Stimulated activated CD4-positive, alpha-beta T cell treated with anti-CD3 and anti-CD28 coated beads, Interleukin-4, amount 100 ng/mL, for 4 hours (primary cell): ENCODE measurements at regions not wholly inside any gene's neighbourhood (a gene's known extent, or its start where the extent isn't known, plus 50 kb on each side); places are given as distances from the start of the nearest gene placed in this dataset.

Experiments used
- DNase-seq, 2 experiments: peaks; one replicate each; pipeline ENCODE4 v3.0.0-alpha.2; 2020

- no peak for DNase-seq
These were observed 51.6 kb upstream of the KCND3 start for GRCh38 chr1:112040891-112041740.

- no peak for DNase-seq
These were observed 54.4 kb upstream of the KCND3 start for GRCh38 chr1:112043901-112044300.

- no peak for DNase-seq
These were observed 55.3 kb upstream of the KCND3 start for GRCh38 chr1:112044745-112045144.

- no peak for DNase-seq
These were observed 57.2 kb upstream of the KCND3 start for GRCh38 chr1:112046630-112047029.

- no peak for DNase-seq
These were observed 59.0 kb upstream of the KCND3 start for GRCh38 chr1:112048421-112048820.

GRCh38 chr1:112054510-112054909 is 65.0 kb upstream of the KCND3 start:
- no peak for DNase-seq

GRCh38 chr1:112056354-112056753 is 66.9 kb upstream of the KCND3 start:
- no peak for DNase-seq

GRCh38 chr1:112057736-112058135 is 68.3 kb upstream of the KCND3 start:
- no peak for DNase-seq

GRCh38 chr1:112058815-112059450 is 69.5 kb upstream of the KCND3 start:
- no peak for DNase-seq

GRCh38 chr1:112059679-112060078 is 70.2 kb upstream of the KCND3 start:
- no peak for DNase-seq

- no peak for DNase-seq
These were observed 70.8 kb upstream of the KCND3 start for GRCh38 chr1:112060261-112060660.

- DNase-seq, result no peak
These were observed 71.6 kb upstream of the KCND3 start for GRCh38 chr1:112061056-112061455.

- no peak for DNase-seq
These were observed 72.4 kb upstream of the KCND3 start for GRCh38 chr1:112061901-112062320.

- DNase-seq, result no peak
These were observed 74.6 kb upstream of the KCND3 start for GRCh38 chr1:112063781-112064728.

GRCh38 chr1:112067989-112068388 is 78.5 kb upstream of the KCND3 start:
- no peak for DNase-seq

- DNase-seq, result no peak
These were observed 81.2 kb upstream of the KCND3 start for GRCh38 chr1:112070677-112071076.

- no peak for DNase-seq
These were observed 85.2 kb upstream of the KCND3 start for GRCh38 chr1:112074711-112075110.

- no peak for DNase-seq
These were observed 86.1 kb upstream of the KCND3 start for GRCh38 chr1:112075566-112075965.

- no peak for DNase-seq
These were observed 90.0 kb upstream of the KCND3 start for GRCh38 chr1:112079446-112079845.

GRCh38 chr1:112083487-112083886 is 94.0 kb upstream of the KCND3 start:
- no peak for DNase-seq

GRCh38 chr1:112092656-112093371 is 103.3 kb upstream of the KCND3 start:
- no peak for DNase-seq

- no peak for DNase-seq
These were observed 103.9 kb upstream of the KCND3 start for GRCh38 chr1:112093372-112093694.

GRCh38 chr1:112099979-112100378 is 110.5 kb upstream of the KCND3 start:
- no peak for DNase-seq
